ENCODE measurements at regions not wholly inside any gene's neighbourhood (a gene's known extent, or its start where the extent isn't known, plus 50 kb on each side); places are given as distances from the start of the nearest gene placed in this dataset.

- DNase-seq = no peak
Observed at GRCh38 chr4:60215906-60216305, 984.2 kb upstream of the ADGRL3 start.

GRCh38 chr4:60216752-60217151 is 983.4 kb upstream of the ADGRL3 start:
- DNase-seq = no peak

GRCh38 chr4:60221866-60222265 is 978.3 kb upstream of the ADGRL3 start:
- DNase-seq = no peak

- no peak for DNase-seq
Observed at GRCh38 chr4:60223208-60223923, 976.8 kb upstream of the ADGRL3 start.

GRCh38 chr4:60241866-60242265 is 958.3 kb upstream of the ADGRL3 start:
- no peak for DNase-seq

GRCh38 chr4:60249784-60250183 is 950.3 kb upstream of the ADGRL3 start:
- no peak for DNase-seq

GRCh38 chr4:60250657-60251056 is 949.5 kb upstream of the ADGRL3 start:
- no peak for DNase-seq

GRCh38 chr4:60259781-60260180 is 940.3 kb upstream of the ADGRL3 start:
- DNase-seq = no peak

- DNase-seq = no peak
Observed at GRCh38 chr4:60266505-60266904, 933.6 kb upstream of the ADGRL3 start.

- no peak for DNase-seq
Observed at GRCh38 chr4:60296386-60296785, 903.7 kb upstream of the ADGRL3 start.

GRCh38 chr4:60313611-60314178 is 886.4 kb upstream of the ADGRL3 start:
- DNase-seq = no peak

- DNase-seq = no peak
Observed at GRCh38 chr4:60314416-60314815, 885.7 kb upstream of the ADGRL3 start.

- DNase-seq = no peak
Observed at GRCh38 chr4:60315586-60315985, 884.5 kb upstream of the ADGRL3 start.

GRCh38 chr4:60326735-60327134 is 873.4 kb upstream of the ADGRL3 start:
- no peak for DNase-seq

- DNase-seq = no peak
Observed at GRCh38 chr4:60327651-60328050, 872.5 kb upstream of the ADGRL3 start.

GRCh38 chr4:60344908-60345307 is 855.2 kb upstream of the ADGRL3 start:
- no peak for DNase-seq

- no peak for DNase-seq
Observed at GRCh38 chr4:60345392-60345791, 854.7 kb upstream of the ADGRL3 start.

- no peak for DNase-seq
Observed at GRCh38 chr4:60359746-60360367, 840.3 kb upstream of the ADGRL3 start.

- DNase-seq = no peak
Observed at GRCh38 chr4:60365176-60365575, 835.0 kb upstream of the ADGRL3 start.

- no peak for DNase-seq
Observed at GRCh38 chr4:60366661-60367060, 833.5 kb upstream of the ADGRL3 start.

GRCh38 chr4:60368986-60369385 is 831.1 kb upstream of the ADGRL3 start:
- no peak for DNase-seq

GRCh38 chr4:60378010-60378409 is 822.1 kb upstream of the ADGRL3 start:
- DNase-seq = no peak

- no peak for DNase-seq
Observed at GRCh38 chr4:60384516-60384915, 815.6 kb upstream of the ADGRL3 start.

GRCh38 chr4:60389633-60390032 is 810.5 kb upstream of the ADGRL3 start:
- DNase-seq = no peak

Measured in NCI-H510A (cell line).